Esophagus squamous epithelium (tissue), 4 donors: ENCODE measurements at regions not wholly inside any gene's neighbourhood (a gene's known extent, or its start where the extent isn't known, plus 50 kb on each side); places are given as distances from the start of the nearest gene placed in this dataset.

Experiments used
- CTCF ChIP-seq, 6 experiments: fragments of 450-650 bp in 4 of 6; fragments of 200-600 bp in 2 of 6; sonication (generic) in 2 of 6; IDR thresholded peaks; one replicate each; pipeline ENCODE4 v1.5.1; 2016 to 2019; ENCODE audit warnings: antibody characterized with exemption in 6 of 6, mild to moderate bottlenecking in 4 of 6, moderate library complexity in 4 of 6
- POLR2A ChIP-seq, 4 donors: fragments of 450-650 bp; IDR thresholded peaks; one replicate each; pipeline ENCODE4 v1.6.1; 2017; ENCODE audit warnings: antibody characterized with exemption in 4 of 4, mild to moderate bottlenecking in 4 of 4, moderate library complexity in 3 of 4

GRCh38 chr3:160094562-160094961 is 105.9 kb downstream of the IL12A start:
- no peak for TF ChIP-seq POLR2A (IDR thresholded peaks at IDR 0.05)
- no peak for TF ChIP-seq CTCF (IDR thresholded peaks at IDR 0.05)
